Muscle of leg (tissue), 3 donors: ENCODE measurements at regions not wholly inside any gene's neighbourhood (a gene's known extent, or its start where the extent isn't known, plus 50 kb on each side); places are given as distances from the start of the nearest gene placed in this dataset.

Experiments
- DNase-seq: peaks from one replicate; pipeline ENCODE4 v3.0.0; 2013
- H3K27ac ChIP-seq: one replicate; pipeline ENCODE4 v1.5.1; 2013; ENCODE audit warnings: mild to moderate bottlenecking, low read length, control low read depth
- H3K27me3 ChIP-seq: one replicate; pipeline ENCODE4 v1.6.1; 2013; ENCODE audit warnings: low read length; ENCODE audit not compliant: control insufficient read depth, insufficient read depth
- H3K36me3 ChIP-seq: one replicate; pipeline ENCODE4 v1.6.1; 2013; ENCODE audit warnings: low read length; ENCODE audit not compliant: control insufficient read depth, insufficient read depth
- H3K4me1 ChIP-seq: one replicate; pipeline ENCODE4 v1.6.1; 2013; ENCODE audit warnings: low read length; ENCODE audit not compliant: control insufficient read depth, insufficient read depth
- H3K4me3 ChIP-seq: one replicate; pipeline ENCODE4 v1.5.1; 2013; ENCODE audit warnings: low read length, control low read depth
- H3K9me3 ChIP-seq: replicated peaks from 2 replicates; pipeline ENCODE4 v1.6.1; 2013; ENCODE audit warnings: low read depth, low read length; ENCODE audit not compliant: control insufficient read depth
- WGBS: methylation state at CpG from one replicate; pipeline ENCODE4 v1.1.5; 2013; ENCODE audit warnings: missing lambda C conversion rate; ENCODE audit not compliant: insufficient coverage; 5-methylcytosine and 5-hydroxymethylcytosine counted together

GRCh38 chr4:182973511-182973911 is 56.3 kb upstream of the DCTD start:
- Histone ChIP-seq H3K36me3 (no peaks in the 10 kb centered on the region), H3K9me3 (no peaks in the 10 kb centered on the region), H3K4me1 (no peaks in the 10 kb centered on the region), H3K4me3 (no peak overlapping the region), H3K27me3 (no peaks in the 10 kb centered on the region), H3K27ac (no peak overlapping the region)
- 54% methylated on average over 1 of the region's 3 CpGs for WGBS
- DNase-seq = peak; percentile 60

- WGBS = no CpG with 5 or more reads among the region's 3 CpGs
- Histone ChIP-seq H3K36me3 (no peaks in the 10 kb centered on the region), H3K9me3 (no peaks in the 10 kb centered on the region), H3K27me3 (no peaks in the 10 kb centered on the region), H3K4me3 (no peak overlapping the region), H3K27ac (no peak overlapping the region), H3K4me1 (no peaks in the 10 kb centered on the region)
- DNase-seq = no peak
These were observed 54.5 kb upstream of the DCTD start for GRCh38 chr4:182971702-182972101.

- Histone ChIP-seq H3K9me3 (no peaks in the 10 kb centered on the region), H3K27me3 (no peaks in the 10 kb centered on the region), H3K4me3 (no peak overlapping the region), H3K4me1 (no peaks in the 10 kb centered on the region), H3K36me3 (no peaks in the 10 kb centered on the region), H3K27ac (no peak overlapping the region)
- no peak for DNase-seq
- 75% methylated on average over 8 of the region's 9 CpGs for whole genome bisulfite sequencing
These were observed 52.6 kb upstream of the DCTD start for GRCh38 chr4:182969651-182970279.

GRCh38 chr4:182968917-182969650 is 51.9 kb upstream of the DCTD start:
- Histone ChIP-seq H3K4me3 (no peak overlapping the region), H3K4me1 (no peaks in the 10 kb centered on the region), H3K27ac (no peak overlapping the region), H3K36me3 (no peaks in the 10 kb centered on the region), H3K9me3 (no peaks in the 10 kb centered on the region), H3K27me3 (no peaks in the 10 kb centered on the region)
- 64% methylated on average over 6 of the region's 11 CpGs for WGBS
- DNase-seq = no peak

GRCh38 chr4:182967403-182967802 is 50.2 kb upstream of the DCTD start:
- H3K27ac ChIP-seq = no peak overlapping the region
- no peaks in the 10 kb centered on the region for H3K36me3 ChIP-seq
- H3K9me3 ChIP-seq = no peaks in the 10 kb centered on the region
- no peak for DNase-seq
- H3K27me3 ChIP-seq = no peaks in the 10 kb centered on the region
- H3K4me1 ChIP-seq = no peaks in the 10 kb centered on the region
- H3K4me3 ChIP-seq = no peak overlapping the region
